ENCODE measurements at regions not wholly inside any gene's neighbourhood (a gene's known extent, or its start where the extent isn't known, plus 50 kb on each side); places are given as distances from the start of the nearest gene placed in this dataset.

DNA sequence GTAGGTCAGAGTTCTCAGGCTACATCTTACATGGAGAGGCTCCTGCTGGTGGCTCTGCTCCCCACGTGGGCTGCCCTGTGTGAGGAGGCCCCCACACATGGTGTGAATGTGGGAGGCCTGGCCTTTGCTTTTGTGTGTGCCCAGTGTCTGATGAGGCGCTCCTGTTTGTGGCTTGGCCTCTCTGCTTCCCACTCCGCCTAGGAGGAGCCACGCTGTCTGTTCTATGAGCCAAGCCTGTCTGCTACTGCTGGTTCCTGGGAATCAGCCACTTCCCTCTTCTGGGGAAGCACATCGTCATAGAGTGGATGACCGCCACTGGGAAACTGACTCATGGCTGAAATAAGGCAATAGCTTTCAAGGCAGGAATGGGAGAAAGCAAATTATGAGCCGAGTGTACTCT lies 87.1 kb downstream of the CYP26A1 start:
- ChIA-PET CTCF (no interaction called here), POLR2A (ENCODE audit: low non-redundant PET) (no interaction called here)
- TF ChIP-seq, protein P1, sequence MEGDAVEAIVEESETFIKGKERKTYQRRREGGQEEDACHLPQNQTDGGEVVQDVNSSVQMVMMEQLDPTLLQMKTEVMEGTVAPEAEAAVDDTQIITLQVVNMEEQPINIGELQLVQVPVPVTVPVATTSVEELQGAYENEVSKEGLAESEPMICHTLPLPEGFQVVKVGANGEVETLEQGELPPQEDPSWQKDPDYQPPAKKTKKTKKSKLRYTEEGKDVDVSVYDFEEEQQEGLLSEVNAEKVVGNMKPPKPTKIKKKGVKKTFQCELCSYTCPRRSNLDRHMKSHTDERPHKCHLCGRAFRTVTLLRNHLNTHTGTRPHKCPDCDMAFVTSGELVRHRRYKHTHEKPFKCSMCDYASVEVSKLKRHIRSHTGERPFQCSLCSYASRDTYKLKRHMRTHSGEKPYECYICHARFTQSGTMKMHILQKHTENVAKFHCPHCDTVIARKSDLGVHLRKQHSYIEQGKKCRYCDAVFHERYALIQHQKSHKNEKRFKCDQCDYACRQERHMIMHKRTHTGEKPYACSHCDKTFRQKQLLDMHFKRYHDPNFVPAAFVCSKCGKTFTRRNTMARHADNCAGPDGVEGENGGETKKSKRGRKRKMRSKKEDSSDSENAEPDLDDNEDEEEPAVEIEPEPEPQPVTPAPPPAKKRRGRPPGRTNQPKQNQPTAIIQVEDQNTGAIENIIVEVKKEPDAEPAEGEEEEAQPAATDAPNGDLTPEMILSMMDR (conservative IDR thresholded peaks at IDR 0.05; ENCODE audit: low read depth, low read length), result no peak
- TF ChIP-seq EZH2 (IDR thresholded peaks at IDR 0.05; ENCODE audit: borderline replicate concordance, low read depth, low read length, poor library complexity, severe bottlenecking), result no peak
- H3K27me3 ChIP-seq (replicated peaks; ENCODE audit: insufficient read depth, low read depth, low read length, poor library complexity), result peaks cover 7% of the 10 kb centered on the region
- intact Hi-C loops (cut with micrococcal nuclease; ENCODE audit: unreplicated experiment), result no loop called here
- BruUV-seq (replicated peaks), result no TSS peak
- H3K4me3 ChIP-seq (ENCODE audit: low read depth, low read length, poor library complexity, severe bottlenecking), result no peak overlapping the region
- H3K9me3 ChIP-seq (ENCODE audit: low read depth, low read length, poor library complexity, severe bottlenecking), result no peaks in the 10 kb centered on the region
- no peaks in the 10 kb centered on the region for H3K4me1 ChIP-seq (ENCODE audit: insufficient read depth, low read length, poor library complexity, severe bottlenecking)
- DNase-seq (ENCODE audit: low spot score), result no peak
- no peaks in the 10 kb centered on the region for H3K36me3 ChIP-seq (ENCODE audit: insufficient read depth, low read length, poor library complexity, severe bottlenecking)
- no peak overlapping the region for H3K27ac ChIP-seq (ENCODE audit: low read depth, low read length, poor library complexity, severe bottlenecking)

DNA sequence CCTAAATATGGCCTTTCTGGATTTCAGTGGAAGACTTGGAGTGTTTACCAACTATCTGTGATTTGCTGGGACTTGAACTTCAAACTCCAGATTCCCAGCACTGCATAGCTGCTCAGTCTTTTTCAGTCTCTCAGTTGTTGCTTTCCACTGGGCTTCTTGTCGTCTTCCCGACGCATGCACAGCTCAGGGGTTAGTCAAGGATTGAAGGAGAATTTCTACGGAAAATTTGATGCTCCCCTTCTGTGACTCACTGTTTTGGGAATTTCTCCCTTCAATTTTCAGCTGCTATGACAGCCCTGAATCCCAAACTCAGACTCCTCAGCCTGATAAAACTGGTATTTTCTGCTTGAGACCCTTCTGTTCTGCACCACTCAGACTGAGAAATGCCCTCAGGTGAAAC lies 91.7 kb downstream of the CYP26A1 start:
- CTCF ChIA-PET, result no interaction called here
- Histone ChIP-seq H3K27ac (ENCODE audit: low read depth, low read length, poor library complexity, severe bottlenecking) (no peak overlapping the region), H3K27me3 (replicated peaks; ENCODE audit: insufficient read depth, low read depth, low read length, poor library complexity) (peaks cover 10% of the 10 kb centered on the region), H3K9me3 (ENCODE audit: low read depth, low read length, poor library complexity, severe bottlenecking) (peaks cover 6% of the 10 kb centered on the region), H3K4me1 (ENCODE audit: insufficient read depth, low read length, poor library complexity, severe bottlenecking) (no peaks in the 10 kb centered on the region), H3K4me3 (ENCODE audit: low read depth, low read length, poor library complexity, severe bottlenecking) (no peak overlapping the region), H3K36me3 (ENCODE audit: insufficient read depth, low read length, poor library complexity, severe bottlenecking) (no peaks in the 10 kb centered on the region)
- TF ChIP-seq, protein P1 (conservative IDR thresholded peaks at IDR 0.05; ENCODE audit: low read depth, low read length), result no peak
- no peak for TF ChIP-seq EZH2 (IDR thresholded peaks at IDR 0.05; ENCODE audit: borderline replicate concordance, low read depth, low read length, poor library complexity, severe bottlenecking)
- POLR2A ChIA-PET (ENCODE audit: low non-redundant PET), result no interaction called here
- no TSS peak for BruUV-seq (replicated peaks)
- intact Hi-C loops (cut with micrococcal nuclease; ENCODE audit: unreplicated experiment), result no loop called here
- DNase-seq (ENCODE audit: low spot score), result no peak

DNA sequence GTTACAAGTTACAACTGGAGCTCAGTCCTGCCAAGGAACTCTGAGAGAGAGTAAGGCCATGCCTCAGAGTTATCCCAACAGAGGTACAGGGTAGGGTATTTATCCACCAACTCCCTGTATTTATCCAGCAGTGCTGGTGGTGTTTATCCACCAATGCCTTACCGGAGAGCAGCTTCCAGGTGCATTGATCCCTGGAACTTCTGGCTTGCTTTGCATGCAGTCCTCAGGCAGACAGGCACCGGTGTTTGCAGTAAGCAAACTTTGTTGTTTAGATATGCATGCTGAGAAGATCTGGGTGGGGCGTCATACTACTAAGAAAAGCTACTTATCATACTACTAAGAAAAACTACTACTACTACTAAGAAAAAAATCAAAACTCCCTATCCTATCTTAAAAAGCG lies 92.4 kb downstream of the CYP26A1 start:
- H3K36me3 ChIP-seq (ENCODE audit: insufficient read depth, low read length, poor library complexity, severe bottlenecking), result no peaks in the 10 kb centered on the region
- H3K4me1 ChIP-seq (ENCODE audit: insufficient read depth, low read length, poor library complexity, severe bottlenecking), result no peaks in the 10 kb centered on the region
- intact Hi-C loops (cut with micrococcal nuclease; ENCODE audit: unreplicated experiment), result no loop called here
- ChIA-PET POLR2A (ENCODE audit: low non-redundant PET) (no interaction called here), CTCF (no interaction called here)
- BruUV-seq (replicated peaks), result no TSS peak
- peaks cover 10% of the 10 kb centered on the region for H3K27me3 ChIP-seq (replicated peaks; ENCODE audit: insufficient read depth, low read depth, low read length, poor library complexity)
- H3K9me3 ChIP-seq (ENCODE audit: low read depth, low read length, poor library complexity, severe bottlenecking), result peaks cover 9% of the 10 kb centered on the region
- no peak overlapping the region for H3K4me3 ChIP-seq (ENCODE audit: low read depth, low read length, poor library complexity, severe bottlenecking)
- no peak for DNase-seq (ENCODE audit: low spot score)
- no peak overlapping the region for H3K27ac ChIP-seq (ENCODE audit: low read depth, low read length, poor library complexity, severe bottlenecking)
- TF ChIP-seq, protein P1 (conservative IDR thresholded peaks at IDR 0.05; ENCODE audit: low read depth, low read length), result no peak
- no peak for TF ChIP-seq EZH2 (IDR thresholded peaks at IDR 0.05; ENCODE audit: borderline replicate concordance, low read depth, low read length, poor library complexity, severe bottlenecking)
